NOMO-1 treated with dmso at 0.1 percent for 144 hours (cell line): ENCODE measurements at regions not wholly inside any gene's neighbourhood (a gene's known extent, or its start where the extent isn't known, plus 50 kb on each side); places are given as distances from the start of the nearest gene placed in this dataset.

Experiments used
- DNase-seq: peaks from one replicate; lab custom pipeline; 2025; ENCODE audit not compliant: unreplicated experiment; lab: John Stamatoyannopoulos, UW

DNA sequence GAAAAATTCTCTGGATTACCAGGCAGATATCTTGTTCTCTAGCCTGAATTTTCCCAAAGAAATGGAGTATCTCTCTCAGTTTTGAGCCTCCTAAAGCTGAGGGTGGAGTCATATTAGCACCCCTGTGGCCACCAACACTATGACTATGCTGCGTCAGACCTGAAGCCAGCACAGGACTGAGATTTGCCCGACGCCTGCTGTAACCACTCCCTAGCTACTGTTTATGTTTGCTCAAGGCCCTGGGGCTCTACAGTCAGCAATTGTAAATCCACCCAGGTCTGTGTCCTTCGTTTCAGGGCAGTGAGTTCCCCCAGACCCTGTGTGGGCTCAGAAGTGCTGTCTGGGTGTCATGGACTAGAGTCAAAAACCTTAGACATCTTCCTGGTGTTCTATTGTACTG, 61.4 kb downstream of the ZXDA start:
- no peak for DNase-seq

DNA sequence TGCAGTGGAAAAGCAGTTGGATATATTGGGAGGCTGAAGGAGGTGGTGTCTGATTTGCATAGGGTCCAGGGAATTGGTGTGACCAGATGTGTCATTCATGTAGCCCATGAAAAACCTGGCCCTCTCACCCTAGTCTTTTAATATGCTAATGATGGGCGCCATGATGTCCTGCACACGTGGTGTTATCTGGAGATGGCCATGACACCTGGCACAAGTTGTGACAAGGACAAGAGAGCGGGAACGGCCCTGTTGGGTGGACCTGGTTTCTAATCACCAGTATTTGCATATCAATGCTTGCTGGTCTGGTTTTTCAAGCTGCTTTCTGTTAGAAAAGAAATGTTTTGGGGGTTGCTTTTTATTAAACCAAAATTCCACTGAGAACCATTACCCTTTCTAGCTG, 87.4 kb downstream of the ZXDA start:
- DNase-seq, result no peak

DNA sequence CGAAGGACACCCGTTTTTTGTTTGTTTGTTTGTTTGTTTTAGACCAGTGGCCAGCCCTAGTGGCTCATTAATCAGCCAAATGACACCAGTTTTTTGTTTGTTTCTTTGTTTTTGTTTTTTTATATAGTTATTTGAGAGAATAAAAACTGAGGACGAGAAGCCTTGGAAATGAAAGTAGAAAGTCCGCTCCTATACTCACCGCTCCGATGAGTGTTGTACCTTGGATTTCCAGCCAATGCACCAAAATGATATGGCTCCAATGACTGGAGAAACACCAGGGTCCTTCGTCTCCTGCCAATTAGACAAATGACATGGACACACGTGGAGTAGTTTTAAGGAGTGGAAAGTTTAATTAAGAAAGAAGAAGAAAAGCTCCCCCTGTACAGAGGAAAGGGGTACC, 87.9 kb downstream of the ZXDA start:
- DNase-seq, result no peak

DNA sequence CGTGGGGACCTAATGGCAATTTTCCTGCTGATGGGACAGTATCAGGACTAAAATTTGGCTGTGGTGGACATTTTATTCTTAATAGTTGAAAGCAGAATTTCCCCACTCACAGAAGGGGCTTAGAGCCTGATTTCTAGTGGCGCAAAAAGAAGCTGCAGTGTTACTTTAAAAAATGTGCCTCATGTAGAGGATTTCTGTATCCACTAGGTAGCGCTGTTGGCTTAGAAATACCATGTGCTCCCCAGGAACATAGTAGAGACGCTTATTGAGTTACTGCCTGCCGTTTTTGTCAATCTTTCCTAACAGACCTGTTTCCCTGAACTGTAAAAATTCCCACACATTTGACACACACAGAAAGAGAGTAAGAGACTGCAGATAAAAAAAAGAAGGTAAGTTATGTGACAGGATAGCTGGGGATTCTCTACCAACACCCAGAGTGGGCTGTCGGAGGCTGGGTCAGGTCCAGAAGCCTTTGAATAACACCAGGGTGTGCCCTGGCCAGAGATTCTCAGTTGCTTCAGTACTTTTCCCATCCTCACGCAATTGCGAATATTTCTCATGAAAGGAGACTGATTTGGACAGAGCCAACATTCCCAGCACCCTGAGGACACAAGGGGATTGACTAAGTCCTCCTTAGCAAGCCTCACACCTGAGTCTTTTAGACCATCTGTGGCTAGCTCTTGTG, 88.4 kb downstream of the ZXDA start:
- peak; percentile 3 for DNase-seq

GRCh38 chrX:57817302-57817701, 93.0 kb downstream of the ZXDA start:
- no peak for DNase-seq

- DNase-seq, result no peak
These were observed 92.6 kb upstream of the NLRP2B start for GRCh38 chrX:57772637-57773036.

GRCh38 chrX:57771689-57772088, 91.6 kb upstream of the NLRP2B start:
- no peak for DNase-seq

DNA sequence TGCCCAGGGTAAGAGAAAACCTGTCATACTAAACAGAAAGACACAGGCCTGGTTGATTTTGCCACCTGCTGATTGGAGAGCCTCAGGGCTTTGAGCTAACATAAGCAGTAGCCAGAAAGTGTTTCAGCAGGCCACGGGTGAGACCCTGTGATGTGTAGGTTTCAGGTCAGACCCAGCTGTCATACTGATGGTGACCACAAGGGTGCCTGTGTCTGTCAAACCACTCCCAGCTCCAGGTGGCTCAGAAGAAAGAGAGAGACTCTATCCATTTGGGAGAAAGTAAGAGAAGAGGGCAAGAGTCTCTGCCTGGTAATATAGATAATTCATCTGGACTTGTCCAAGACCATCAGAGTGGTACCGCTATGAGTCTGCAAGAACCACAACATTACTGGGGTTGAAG, 72.8 kb upstream of the NLRP2B start:
- no peak for DNase-seq

GRCh38 chrX:57741107-57741506, 61.0 kb upstream of the NLRP2B start:
- no peak for DNase-seq

DNA sequence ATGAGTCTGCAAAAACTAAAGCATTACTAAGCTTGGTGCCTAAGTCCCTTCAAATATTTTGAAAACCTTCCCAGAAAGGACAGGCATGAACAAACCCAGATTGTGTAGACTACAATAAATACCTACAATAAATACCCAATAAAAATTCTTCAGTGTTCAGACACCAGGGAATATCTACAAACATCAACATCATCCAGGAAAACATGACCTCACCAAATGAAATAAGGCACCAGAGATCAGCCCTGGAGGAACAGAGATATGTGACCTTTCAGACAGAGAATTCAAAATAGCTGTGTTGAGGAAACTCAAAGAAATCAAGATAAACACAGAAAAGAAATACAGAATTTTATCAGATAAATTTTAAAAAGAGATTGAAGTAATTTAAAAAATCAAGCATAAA, 57.8 kb upstream of the NLRP2B start:
- no peak for DNase-seq
